PFSK-1 (cell line): ENCODE measurements at regions not wholly inside any gene's neighbourhood (a gene's known extent, or its start where the extent isn't known, plus 50 kb on each side); places are given as distances from the start of the nearest gene placed in this dataset.

Experiments
- FOXP2 ChIP-seq: optimal IDR thresholded peaks from 2 replicates; pipeline ENCODE3; 2011; ENCODE audit warnings: borderline replicate concordance, control low read depth, inconsistent platforms; ENCODE audit not compliant: insufficient read depth; ENCODE audit errors: extremely low read length, extremely low read depth
- POLR2AphosphoS5 ChIP-seq: IDR thresholded peaks from 2 replicates; pipeline ENCODE4 v1.6.1; 2012; ENCODE audit warnings: low read depth, mild to moderate bottlenecking, control low read depth, low read length, moderate library complexity
- REST ChIP-seq, 2 experiments: IDR thresholded peaks; 2 replicates each; pipeline versions ENCODE4 v1.6.1 to v1.8.0; 2011 to 2012; ENCODE audit warnings: low read depth in 2 of 2, low read length in 2 of 2, control low read depth in 1 of 2, inconsistent platforms in 1 of 2, mild to moderate bottlenecking in 1 of 2, moderate library complexity in 1 of 2; ENCODE audit not compliant: insufficient read depth in 1 of 2
- SIN3A ChIP-seq: IDR thresholded peaks from 2 replicates; pipeline ENCODE4 v1.6.1; 2012; ENCODE audit warnings: mild to moderate bottlenecking, low read length, moderate library complexity, borderline replicate concordance; ENCODE audit not compliant: insufficient read depth
- TAF1 ChIP-seq: IDR thresholded peaks from 2 replicates; pipeline ENCODE4 v1.6.1; 2012; ENCODE audit warnings: low read length, control low read depth, borderline replicate concordance; ENCODE audit not compliant: insufficient read depth

GRCh38 chr6:101266063-101266462 is 127.4 kb upstream of the GRIK2 start:
- no peak for TF ChIP-seq FOXP2

GRCh38 chr6:101268541-101268940 is 125.0 kb upstream of the GRIK2 start:
- TF ChIP-seq REST (IDR thresholded peaks at IDR 0.05; ENCODE audit: insufficient read depth in 1 of 2, low read depth in 2 of 2, low read length in 2 of 2) (no peak), TAF1 (no peak), FOXP2 (no peak)

GRCh38 chr6:101275251-101275650 is 118.3 kb upstream of the GRIK2 start:
- TF ChIP-seq SIN3A (no peak), FOXP2 (no peak), TAF1 (no peak), REST (IDR thresholded peaks at IDR 0.05; ENCODE audit: insufficient read depth in 1 of 2, low read depth in 2 of 2, low read length in 2 of 2) (no peak), POLR2AphosphoS5 (no peak)

GRCh38 chr6:101276066-101276465 is 117.4 kb upstream of the GRIK2 start:
- TF ChIP-seq REST (IDR thresholded peaks at IDR 0.05; ENCODE audit: insufficient read depth in 1 of 2, low read depth in 2 of 2, low read length in 2 of 2) (no peak), FOXP2 (no peak), SIN3A (no peak), POLR2AphosphoS5 (no peak), TAF1 (no peak)

GRCh38 chr6:101279410-101279809 is 114.1 kb upstream of the GRIK2 start:
- TF ChIP-seq REST (IDR thresholded peaks at IDR 0.05; ENCODE audit: insufficient read depth in 1 of 2, low read depth in 2 of 2, low read length in 2 of 2) = no peak

- no peak for TF ChIP-seq FOXP2
- no peak for TF ChIP-seq SIN3A
- TF ChIP-seq POLR2AphosphoS5 = no peak
- TF ChIP-seq TAF1 = no peak
- TF ChIP-seq REST (IDR thresholded peaks at IDR 0.05; ENCODE audit: insufficient read depth in 1 of 2, low read depth in 2 of 2, low read length in 2 of 2) = no peak
These were observed 112.2 kb upstream of the GRIK2 start for GRCh38 chr6:101281266-101281665.
